GM12874 (cell line): ENCODE measurements at regions not wholly inside any gene's neighbourhood (a gene's known extent, or its start where the extent isn't known, plus 50 kb on each side); places are given as distances from the start of the nearest gene placed in this dataset.

Experiments
- TF ChIP-seq, protein P1 (sequence below): IDR thresholded peaks from 2 replicates; pipeline ENCODE4 v1.5.1; 2011; ENCODE audit warnings: low read depth, mild to moderate bottlenecking, control low read depth, low read length, moderate library complexity; ENCODE audit not compliant: insufficient read depth

DNA sequence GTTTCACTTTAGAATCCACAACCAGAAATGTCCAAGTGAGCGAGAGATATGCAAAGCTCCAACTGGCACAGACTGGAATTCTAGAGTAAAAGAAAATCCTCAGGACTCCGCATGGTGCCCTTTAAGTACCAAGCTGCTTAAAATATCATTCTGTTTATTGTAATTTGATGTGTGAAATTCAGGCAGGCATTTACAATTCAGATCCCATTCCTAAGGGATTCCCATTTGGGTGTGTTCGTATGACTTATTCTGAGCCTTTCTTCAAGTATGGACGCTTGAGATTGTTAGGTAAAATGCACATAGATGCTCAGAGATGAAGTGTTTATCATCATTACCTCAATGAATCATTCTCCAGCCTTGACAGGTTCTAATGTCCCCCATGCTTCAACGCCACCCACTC, 99.3 kb upstream of the EEF1E1 start:
- TF ChIP-seq, protein P1, sequence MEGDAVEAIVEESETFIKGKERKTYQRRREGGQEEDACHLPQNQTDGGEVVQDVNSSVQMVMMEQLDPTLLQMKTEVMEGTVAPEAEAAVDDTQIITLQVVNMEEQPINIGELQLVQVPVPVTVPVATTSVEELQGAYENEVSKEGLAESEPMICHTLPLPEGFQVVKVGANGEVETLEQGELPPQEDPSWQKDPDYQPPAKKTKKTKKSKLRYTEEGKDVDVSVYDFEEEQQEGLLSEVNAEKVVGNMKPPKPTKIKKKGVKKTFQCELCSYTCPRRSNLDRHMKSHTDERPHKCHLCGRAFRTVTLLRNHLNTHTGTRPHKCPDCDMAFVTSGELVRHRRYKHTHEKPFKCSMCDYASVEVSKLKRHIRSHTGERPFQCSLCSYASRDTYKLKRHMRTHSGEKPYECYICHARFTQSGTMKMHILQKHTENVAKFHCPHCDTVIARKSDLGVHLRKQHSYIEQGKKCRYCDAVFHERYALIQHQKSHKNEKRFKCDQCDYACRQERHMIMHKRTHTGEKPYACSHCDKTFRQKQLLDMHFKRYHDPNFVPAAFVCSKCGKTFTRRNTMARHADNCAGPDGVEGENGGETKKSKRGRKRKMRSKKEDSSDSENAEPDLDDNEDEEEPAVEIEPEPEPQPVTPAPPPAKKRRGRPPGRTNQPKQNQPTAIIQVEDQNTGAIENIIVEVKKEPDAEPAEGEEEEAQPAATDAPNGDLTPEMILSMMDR, result no peak

DNA sequence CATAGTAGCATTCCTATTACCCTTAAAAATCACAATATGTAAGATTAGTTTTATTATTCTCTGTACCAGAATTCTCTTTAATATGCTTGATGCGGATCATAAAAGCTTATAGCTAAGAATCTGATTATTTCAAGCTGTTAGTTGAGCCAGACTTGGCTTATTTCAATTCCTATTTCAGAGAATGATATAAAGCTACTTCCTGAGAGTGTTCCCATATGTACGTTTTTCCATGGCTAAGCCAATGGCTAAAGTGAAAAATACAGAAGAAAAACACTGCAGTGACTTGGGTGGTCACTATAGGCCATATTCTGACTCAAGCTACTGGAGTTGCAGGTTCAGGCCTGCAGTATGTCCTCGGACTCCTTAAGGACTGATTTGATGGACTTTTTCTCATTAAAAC, 97.9 kb upstream of the EEF1E1 start:
- TF ChIP-seq, protein P1, result no peak

DNA sequence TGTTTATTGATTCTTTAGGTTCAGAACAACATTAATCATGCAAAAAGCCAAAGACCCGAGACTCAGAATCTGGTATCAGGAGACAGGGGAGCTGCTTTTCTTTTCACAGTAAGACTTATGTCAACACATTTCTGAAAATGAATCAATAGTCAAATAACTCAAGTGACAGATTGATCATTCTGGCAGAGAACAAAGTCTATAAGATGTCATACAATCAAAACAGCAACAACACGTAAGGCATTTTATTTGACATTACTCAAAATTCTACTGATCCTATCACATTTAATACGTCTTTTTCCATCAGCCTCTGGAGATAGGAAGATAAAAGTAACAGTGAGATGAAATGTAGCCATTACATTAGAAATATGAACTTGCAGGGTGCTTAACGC, 93.4 kb upstream of the EEF1E1 start:
- TF ChIP-seq, protein P1, result no peak

DNA sequence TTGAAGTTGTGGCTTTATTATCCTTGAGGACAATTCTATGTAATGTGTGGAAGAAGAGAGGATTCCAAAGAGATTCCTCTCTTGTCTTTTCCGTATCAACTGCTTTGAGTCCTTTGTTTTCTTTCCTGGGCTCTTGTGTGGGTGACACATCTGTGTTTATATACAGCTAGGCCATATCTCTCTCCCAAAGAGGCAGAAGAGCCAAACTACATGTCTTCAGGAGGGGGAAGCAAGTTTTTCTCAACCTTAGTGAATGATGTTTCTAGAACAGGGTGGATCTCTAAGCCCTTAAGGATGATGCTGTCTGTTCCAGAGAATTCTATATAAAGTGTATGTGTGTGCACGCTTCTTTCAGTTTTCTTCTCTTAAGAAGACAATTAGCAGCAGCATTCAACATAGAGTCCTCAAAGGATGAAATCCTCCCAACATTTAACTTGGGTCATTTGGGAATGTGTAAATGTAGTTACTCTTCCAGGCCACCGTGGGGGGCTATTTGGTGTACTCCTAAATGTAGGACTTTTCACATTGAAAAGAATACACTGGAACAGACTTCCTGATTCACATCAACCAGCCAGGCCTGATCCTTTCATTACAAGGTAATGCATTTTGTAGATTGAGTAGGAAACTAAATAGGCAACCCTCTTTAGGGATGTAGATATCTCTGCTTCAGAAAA, 92.8 kb upstream of the EEF1E1 start:
- TF ChIP-seq, protein P1, result no peak

DNA sequence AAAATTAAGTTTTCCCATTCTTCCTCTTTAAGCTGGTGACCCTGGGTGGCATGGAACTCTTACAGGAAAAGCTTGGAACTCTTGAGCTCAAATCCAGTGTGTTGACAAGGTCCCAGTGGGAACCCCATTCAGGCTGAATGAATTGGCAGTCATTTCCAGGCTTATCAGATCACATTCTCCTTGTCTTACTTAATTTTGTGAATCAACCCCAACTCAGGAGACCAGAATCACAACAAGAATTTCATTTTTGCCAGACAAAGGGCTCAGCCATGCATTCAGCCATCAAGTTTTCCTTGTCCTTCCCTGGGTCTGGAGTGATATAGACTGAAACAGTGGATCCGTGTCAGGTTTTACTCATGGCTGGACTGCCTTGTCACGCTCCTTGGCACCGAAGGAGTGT, 92.1 kb upstream of the EEF1E1 start:
- TF ChIP-seq, protein P1, result no peak

DNA sequence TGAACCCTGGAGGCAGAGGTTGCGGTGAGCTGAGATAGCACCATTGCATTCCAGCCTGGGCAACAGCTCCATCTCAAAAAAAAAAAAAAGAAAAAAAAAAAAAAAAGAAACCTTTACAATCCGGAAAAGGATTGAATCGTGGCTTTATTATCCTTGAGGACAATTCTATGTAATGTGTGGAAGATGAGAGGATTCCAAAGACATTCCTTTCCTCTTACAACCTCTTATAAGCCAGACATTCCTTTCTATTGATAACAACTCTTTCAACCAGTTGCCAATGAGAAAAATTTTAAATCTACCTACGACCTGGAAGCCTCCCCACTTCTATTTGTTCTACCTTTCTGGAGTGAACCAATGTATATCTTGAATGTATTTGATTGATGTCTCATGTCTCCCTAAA, 91.2 kb upstream of the EEF1E1 start:
- TF ChIP-seq, protein P1, result no peak

DNA sequence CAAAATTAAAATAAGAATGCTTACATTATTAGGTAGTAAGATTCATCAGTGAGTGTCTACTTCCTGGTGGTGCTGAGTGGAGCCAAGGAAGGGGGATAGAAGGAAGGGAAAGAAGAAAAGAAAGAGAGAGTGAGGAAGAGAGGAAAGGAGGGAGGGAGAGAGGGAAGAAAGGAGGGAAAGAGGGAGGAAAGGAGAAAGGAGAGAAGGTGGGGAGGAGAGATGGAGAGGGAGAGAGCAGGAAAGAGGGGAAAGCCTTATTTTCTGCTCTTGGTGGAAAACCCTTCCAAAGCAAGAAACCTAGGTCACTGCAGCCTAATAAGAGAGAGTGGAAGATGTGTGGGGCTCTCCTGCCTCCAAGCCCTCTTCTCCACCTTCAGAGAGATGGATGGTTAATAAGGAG, 90.2 kb upstream of the EEF1E1 start:
- TF ChIP-seq, protein P1, result no peak
